NAMALWA (cell line): ENCODE measurements at regions not wholly inside any gene's neighbourhood (a gene's known extent, or its start where the extent isn't known, plus 50 kb on each side); places are given as distances from the start of the nearest gene placed in this dataset.

Source experiments
- DNase-seq: peaks from one replicate; pipeline ENCODE4 v3.0.0-alpha.2; 2015; ENCODE audit warnings: low spot score

DNA sequence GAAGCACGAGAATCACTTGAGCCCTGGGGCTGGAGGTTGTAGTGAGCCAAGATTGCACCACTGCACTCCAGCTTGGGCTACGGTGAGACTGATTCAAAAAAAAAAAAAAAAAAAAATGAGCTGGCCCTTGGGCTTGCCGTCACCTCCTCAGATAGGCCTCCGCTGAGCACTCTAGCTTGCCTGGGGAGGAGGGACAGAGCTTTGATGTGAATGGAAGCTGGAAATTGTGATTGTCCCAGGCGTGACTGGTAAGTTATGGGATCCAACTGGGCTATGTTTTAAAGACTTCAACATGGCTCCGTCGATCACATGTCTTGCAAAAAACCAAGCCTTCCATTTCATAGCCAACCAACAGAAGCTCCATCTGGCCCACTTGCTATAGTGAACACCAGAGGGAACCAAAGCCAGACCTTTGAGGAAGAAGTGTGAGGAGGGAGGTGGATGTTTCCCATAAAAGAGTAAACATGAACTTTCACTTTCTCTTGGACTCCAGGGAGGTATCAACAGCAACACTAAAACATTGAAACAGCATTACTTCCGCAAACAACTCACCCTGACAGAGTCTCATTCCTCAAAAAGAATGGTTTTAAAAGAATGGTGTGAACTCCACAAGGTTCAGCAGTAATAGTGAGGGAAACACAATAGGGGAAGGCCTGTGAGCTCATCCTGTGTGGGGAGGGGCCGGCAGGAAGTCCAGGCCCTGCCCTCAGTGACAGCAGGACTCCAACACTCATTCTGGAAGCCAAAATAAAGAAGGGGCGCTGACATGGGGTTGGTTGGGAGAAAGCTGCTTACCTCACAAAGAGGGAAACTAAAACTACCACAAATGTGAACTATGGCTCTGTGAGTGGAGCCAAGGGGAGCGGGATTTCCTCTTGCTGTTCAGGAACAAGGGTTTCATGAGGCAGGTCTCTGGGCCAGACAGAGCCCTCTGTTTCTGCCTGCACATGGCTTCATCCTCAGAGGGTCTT, 59.2 kb upstream of the IL12A start:
- DNase-seq, result peak; percentile 17

DNA sequence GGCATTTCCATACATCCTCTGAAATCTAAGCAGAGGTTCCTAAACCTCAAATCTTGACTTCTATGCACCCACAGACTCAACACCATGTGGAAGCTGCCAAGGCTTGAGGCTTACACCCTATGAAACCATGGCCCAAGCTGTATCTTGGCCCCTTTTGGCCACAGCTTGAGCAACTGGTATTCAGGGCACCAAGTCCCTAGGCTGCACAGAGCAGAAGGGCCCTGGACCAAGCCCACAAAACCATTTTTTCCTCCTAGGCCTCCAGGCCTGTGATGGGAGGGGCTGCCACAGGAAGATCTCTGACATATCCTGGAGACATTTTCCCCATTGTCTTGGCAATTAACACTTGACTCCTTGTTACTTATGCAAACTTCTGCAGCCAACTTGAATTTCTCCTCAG, 54.4 kb upstream of the IL12A start:
- no peak for DNase-seq

DNA sequence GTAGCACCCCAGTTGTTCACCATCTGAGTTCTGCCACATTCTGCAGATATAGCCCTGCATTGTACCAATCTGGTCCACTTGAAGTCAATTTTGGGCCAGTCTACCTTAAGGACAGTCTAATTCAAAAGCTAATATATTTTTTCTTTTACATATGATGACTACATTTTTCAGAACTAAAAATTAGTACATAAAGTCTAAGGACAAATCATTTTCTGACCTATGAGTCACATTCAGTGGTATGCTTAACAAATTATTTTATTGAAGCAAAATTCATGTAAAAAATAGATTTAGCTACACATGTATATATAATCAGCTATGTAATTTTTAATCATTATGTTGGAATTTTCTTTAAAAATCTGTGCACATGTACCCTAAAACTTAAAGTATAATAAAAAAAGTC, 52.1 kb upstream of the IL12A start:
- no peak for DNase-seq

DNA sequence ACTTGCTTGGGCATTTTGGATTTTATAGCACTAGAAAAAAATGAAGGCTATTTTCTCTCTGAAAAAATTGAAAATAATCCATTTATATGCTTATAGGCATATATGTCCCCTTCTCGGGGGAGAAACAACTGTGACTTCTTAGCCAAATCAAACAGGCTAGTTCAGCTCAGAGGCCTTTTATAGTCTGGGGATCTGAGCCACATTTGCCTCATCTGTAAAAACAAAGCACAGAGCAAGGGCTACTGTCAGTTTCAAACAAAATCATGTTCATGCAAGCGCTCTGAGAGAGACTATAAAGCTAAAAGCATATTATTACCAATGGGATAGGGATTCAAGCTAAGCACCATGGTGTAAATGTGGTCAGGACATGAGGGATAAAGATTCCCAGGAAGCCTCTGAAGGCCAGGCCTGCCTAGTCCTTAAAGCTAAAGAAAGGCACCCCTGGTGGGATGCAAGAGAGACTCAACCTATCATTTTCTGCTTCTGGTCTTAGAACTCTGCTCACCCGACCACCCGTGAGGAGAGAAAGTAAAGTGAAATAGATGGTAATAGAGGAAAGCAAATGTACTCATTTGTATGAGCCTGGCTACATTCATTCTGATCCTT, 51.0 kb upstream of the IL12A start:
- no peak for DNase-seq

DNA sequence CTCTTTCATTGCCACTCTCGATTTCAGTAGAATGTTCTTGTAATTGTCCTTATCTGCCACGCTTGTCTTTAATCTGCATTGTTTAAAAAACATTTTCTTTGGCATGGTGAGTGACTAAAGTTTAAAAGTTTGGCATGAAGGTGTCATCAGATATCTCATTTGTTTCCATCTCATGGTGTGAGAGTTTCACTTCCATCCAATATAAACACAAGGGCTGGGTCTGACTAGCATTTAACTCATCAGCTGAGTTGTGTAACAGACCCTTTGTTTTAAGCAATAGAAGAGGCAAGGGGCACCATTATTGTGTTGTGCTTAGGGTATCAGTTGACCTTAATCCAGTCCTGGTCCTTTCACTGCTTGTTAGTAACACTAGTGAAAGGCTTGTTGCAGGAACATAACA, 49.9 kb upstream of the IL12A start:
- no peak for DNase-seq
